SK-N-SH treated with all-trans-retinoic acid at 6 μM for 48 hours (cell line): ENCODE measurements at regions not wholly inside any gene's neighbourhood (a gene's known extent, or its start where the extent isn't known, plus 50 kb on each side); places are given as distances from the start of the nearest gene placed in this dataset.

Experiments used
- GLIS3 ChIP-seq: fragments of 250-450 bp; sonication (Bioruptor Pico); IDR thresholded peaks from 2 replicates; pipeline ENCODE4 v1.5.0; 2020; ENCODE audit warnings: mild to moderate bottlenecking, moderate library complexity
- TSHZ2 ChIP-seq: fragments of 250-450 bp; sonication (Bioruptor Pico); IDR thresholded peaks from 2 replicates; pipeline ENCODE4 v1.5.0; 2020; ENCODE audit warnings: mild to moderate bottlenecking, moderate library complexity
- ZFP3 ChIP-seq: fragments of 250-450 bp; sonication (Bioruptor Pico); IDR thresholded peaks from 2 replicates; pipeline ENCODE4 v1.5.0; 2020; ENCODE audit warnings: mild to moderate bottlenecking, moderate library complexity

GRCh38 chr2:199118673-199119112 lies 339.0 kb downstream of the SATB2 start:
- TF ChIP-seq GLIS3 (CRISPR knock-in tag) (no peak), TSHZ2 (CRISPR knock-in tag) (no peak), ZFP3 (CRISPR knock-in tag) (no peak)
